ENCODE measurements at regions not wholly inside any gene's neighbourhood (a gene's known extent, or its start where the extent isn't known, plus 50 kb on each side); places are given as distances from the start of the nearest gene placed in this dataset.

DNA sequence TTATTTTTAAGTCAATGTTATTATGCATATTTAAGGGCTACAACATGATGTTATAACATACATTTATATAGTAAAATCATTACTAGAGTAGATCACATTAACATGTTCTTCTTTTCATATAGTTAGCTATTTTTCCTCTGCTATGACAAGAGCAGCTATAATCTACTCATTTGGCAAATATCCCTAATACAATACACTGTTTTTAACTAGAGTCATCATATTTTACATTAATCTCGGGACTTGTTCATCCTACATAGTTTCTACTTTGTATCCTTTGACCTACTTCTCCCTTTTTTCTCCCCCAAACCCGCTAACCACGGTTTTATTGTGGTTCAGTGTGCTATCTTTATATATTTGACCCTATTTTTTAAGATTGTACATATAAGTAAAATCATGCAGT lies 249.0 kb downstream of the EPM2A start:
- POLR2A ChIA-PET = no interaction called here
- no peaks in the 10 kb centered on the region for H3K27me3 ChIP-seq (ENCODE audit: control insufficient read depth in 1 of 2, insufficient read depth in 2 of 2, low read length in 2 of 2)
- BruUV-seq (replicated peaks) = no TSS peak
- no peak overlapping the region for H3K4me3 ChIP-seq (replicated peaks in 1 of 3; ENCODE audit: insufficient read depth in 1 of 3, low read depth in 2 of 3, low read length in 3 of 3)
- TF ChIP-seq MAFF (IDR thresholded peaks at IDR 0.05; ENCODE audit: low read depth, low read length) (peak; percentile 52; the same call in 1 of the 2 replicates), MAFK (conservative IDR thresholded peaks at IDR 0.05 in 1 of 2, IDR thresholded peaks at IDR 0.05 in 1 of 2; ENCODE audit: low read length in 2 of 2) (peak; percentile 35 to 64; a peak in 3 of 4 replicates), SP1 (IDR thresholded peaks at IDR 0.05) (no peak), SP1 (CRISPR knock-in tag; IDR thresholded peaks at IDR 0.05) (no peak)
- no peaks in the 10 kb centered on the region for H3K79me2 ChIP-seq (ENCODE audit: insufficient read depth, low read length)
- ATAC-seq = no peak
- no peaks in the 10 kb centered on the region for H3K9me3 ChIP-seq (ENCODE audit: low read length)
- no peak for DNase-seq (ENCODE audit: low spot score)
- in situ Hi-C loops (cut with HindIII; ENCODE audit: extremely low pct_ligation_motif_present, low pct_unique_long_range_greater_than_20kb) = no loop called here
- H3K36me3 ChIP-seq (replicated peaks in 1 of 2; ENCODE audit: control insufficient read depth in 1 of 2, insufficient read depth in 2 of 2, low read length in 2 of 2) = no peaks in the 10 kb centered on the region
- intact Hi-C loops (cut with micrococcal nuclease; ENCODE audit: unreplicated experiment) = no loop called here
- H3K9ac ChIP-seq (ENCODE audit: insufficient read depth, low read depth, low read length) = no peak overlapping the region
- WGBS (ENCODE audit: low lambda C conversion rate) = under 1% methylated on average over 3 of the region's 3 CpGs
- no peak overlapping the region for H2AFZ ChIP-seq (ENCODE audit: low read length)
- CTCF ChIA-PET (ENCODE audit: low intra/inter-chr PET ratio, low total read pairs) = no interaction called here
- no peak overlapping the region for H3K4me2 ChIP-seq (ENCODE audit: low read depth, low read length)
- no peak overlapping the region for H3K27ac ChIP-seq (ENCODE audit: extremely low read length, insufficient read depth, low read length)
- H3K4me1 ChIP-seq (ENCODE audit: insufficient read depth, low read length) = peaks cover 12% of the 10 kb centered on the region
- no peak for FAIRE-seq
- H4K20me1 ChIP-seq (ENCODE audit: insufficient read depth, low read length) = no peaks in the 10 kb centered on the region

DNA sequence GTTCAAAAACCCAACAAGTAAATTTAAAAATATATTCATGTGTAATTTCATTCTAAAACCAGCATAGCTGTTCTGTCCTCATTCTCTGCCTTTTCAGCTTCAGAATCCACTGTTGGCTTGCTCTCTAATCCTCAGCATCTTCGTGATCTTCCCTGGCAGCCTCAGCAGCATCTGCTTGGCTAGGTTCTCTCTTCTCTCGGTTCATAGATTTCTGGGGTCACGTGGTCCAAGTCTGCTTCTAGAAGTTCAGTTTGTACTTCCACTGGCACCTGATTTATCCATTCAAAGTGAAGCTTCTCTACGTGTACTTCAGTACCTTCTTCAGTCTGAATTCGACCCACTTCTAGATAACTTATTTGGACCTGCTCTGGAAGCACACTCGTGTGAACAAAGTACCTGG lies 245.7 kb downstream of the EPM2A start:
- ATAC-seq (no peak), DNase-seq (ENCODE audit: low spot score) (no peak), FAIRE-seq (no peak)
- no peaks in the 10 kb centered on the region for H3K9me3 ChIP-seq (ENCODE audit: low read length)
- H2AFZ ChIP-seq (ENCODE audit: low read length) = no peak overlapping the region
- CTCF ChIA-PET (ENCODE audit: low intra/inter-chr PET ratio, low total read pairs) = no interaction called here
- intact Hi-C loops (cut with micrococcal nuclease; ENCODE audit: unreplicated experiment) (no loop called here), in situ Hi-C loops (cut with HindIII; ENCODE audit: extremely low pct_ligation_motif_present, low pct_unique_long_range_greater_than_20kb) (no loop called here)
- H3K4me1 ChIP-seq (ENCODE audit: insufficient read depth, low read length) = peaks cover 12% of the 10 kb centered on the region
- no TSS peak for BruUV-seq (replicated peaks)
- no peak overlapping the region for H3K27ac ChIP-seq (ENCODE audit: extremely low read length, insufficient read depth, low read length)
- WGBS (ENCODE audit: low lambda C conversion rate) = 21% methylated on average over 6 of the region's 6 CpGs
- H3K79me2 ChIP-seq (ENCODE audit: insufficient read depth, low read length) = no peaks in the 10 kb centered on the region
- H3K4me3 ChIP-seq (replicated peaks in 1 of 3; ENCODE audit: insufficient read depth in 1 of 3, low read depth in 2 of 3, low read length in 3 of 3) = no peak overlapping the region
- H3K4me2 ChIP-seq (ENCODE audit: low read depth, low read length) = no peak overlapping the region
- no peaks in the 10 kb centered on the region for H3K27me3 ChIP-seq (ENCODE audit: control insufficient read depth in 1 of 2, insufficient read depth in 2 of 2, low read length in 2 of 2)
- no peaks in the 10 kb centered on the region for H3K36me3 ChIP-seq (replicated peaks in 1 of 2; ENCODE audit: control insufficient read depth in 1 of 2, insufficient read depth in 2 of 2, low read length in 2 of 2)
- no peak overlapping the region for H3K9ac ChIP-seq (ENCODE audit: insufficient read depth, low read depth, low read length)
- TF ChIP-seq RAD51 (IDR thresholded peaks at IDR 0.05; ENCODE audit: borderline replicate concordance) (peak; percentile 46; the same call in 1 of the 2 replicates), ZNF773 (CRISPR knock-in tag; IDR thresholded peaks at IDR 0.05; ENCODE audit: borderline replicate concordance) (no peak), KLF11 (CRISPR knock-in tag; IDR thresholded peaks at IDR 0.05) (no peak), KDM5A (IDR thresholded peaks at IDR 0.05; ENCODE audit: borderline replicate concordance, low read length) (no peak)
- TF ChIP-seq, protein P1, sequence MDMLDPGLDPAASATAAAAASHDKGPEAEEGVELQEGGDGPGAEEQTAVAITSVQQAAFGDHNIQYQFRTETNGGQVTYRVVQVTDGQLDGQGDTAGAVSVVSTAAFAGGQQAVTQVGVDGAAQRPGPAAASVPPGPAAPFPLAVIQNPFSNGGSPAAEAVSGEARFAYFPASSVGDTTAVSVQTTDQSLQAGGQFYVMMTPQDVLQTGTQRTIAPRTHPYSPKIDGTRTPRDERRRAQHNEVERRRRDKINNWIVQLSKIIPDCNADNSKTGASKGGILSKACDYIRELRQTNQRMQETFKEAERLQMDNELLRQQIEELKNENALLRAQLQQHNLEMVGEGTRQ (IDR thresholded peaks at IDR 0.05; ENCODE audit: low read depth, low read length) = peak; percentile 49
- TF ChIP-seq, protein P1 (CRISPR knock-in tag; IDR thresholded peaks at IDR 0.05; ENCODE audit: borderline replicate concordance) = no peak
- POLR2A ChIA-PET = no interaction called here
- no peaks in the 10 kb centered on the region for H4K20me1 ChIP-seq (ENCODE audit: insufficient read depth, low read length)

Measured in HepG2 (cell line).